ENCODE measurements at regions not wholly inside any gene's neighbourhood (a gene's known extent, or its start where the extent isn't known, plus 50 kb on each side); places are given as distances from the start of the nearest gene placed in this dataset.

GRCh38 chr1:63073309-63074306 lies 248.8 kb upstream of the FOXD3 start:
- TF ChIP-seq CTCF (conservative IDR thresholded peaks at IDR 0.05; ENCODE audit: low read depth, low read length), result peak; percentile 42
- TF ChIP-seq EZH2 (IDR thresholded peaks at IDR 0.05; ENCODE audit: borderline replicate concordance, low read depth, low read length, poor library complexity, severe bottlenecking), result no peak

Measured in A673 (cell line).